Heart left ventricle (tissue), 16 donors: ENCODE measurements at regions not wholly inside any gene's neighbourhood (a gene's known extent, or its start where the extent isn't known, plus 50 kb on each side); places are given as distances from the start of the nearest gene placed in this dataset.
A peak's percentile ranks its signal among the peaks of the same experiment; 100 is the strongest.

Experiments used
- ATAC-seq, 4 donors: fragments of 200-7000 bp; cut with Tn5 transposase; one replicate each; pipeline ENCODE4 v1.9.1; 2020 to 2022; ENCODE audit warnings: moderate library complexity in 4 of 4, mild to moderate bottlenecking in 3 of 4, moderate number of reproducible peaks in 1 of 4
- DNase-seq, 5 donors: peaks; one replicate each; pipeline ENCODE4 v3.0.0-alpha.2; 2020
- H3K27ac ChIP-seq, 12 donors: fragments of 200-600 bp; sonication (generic) in 4 of 12; one replicate each; pipeline versions ENCODE4 v1.5.0 to v1.8.0; 2016 to 2022; ENCODE audit warnings: mild to moderate bottlenecking in 2 of 12
- H3K27me3 ChIP-seq, 9 donors: fragments of 200-600 bp; sonication (generic) in 2 of 9; one replicate each; pipeline versions ENCODE4 v1.5.1 to v1.8.0; 2016 to 2022; ENCODE audit warnings: mild to moderate bottlenecking in 3 of 9
- H3K36me3 ChIP-seq, 9 donors: fragments of 200-600 bp; sonication (generic) in 2 of 9; one replicate each; pipeline versions ENCODE4 v1.5.0 to v1.8.0; 2018 to 2022; ENCODE audit warnings: mild to moderate bottlenecking in 2 of 9
- H3K4me1 ChIP-seq, 12 donors: fragments of 200-600 bp; sonication (generic) in 4 of 12; one replicate each; pipeline versions ENCODE4 v1.5.0 to v1.8.0; 2016 to 2022; ENCODE audit warnings: mild to moderate bottlenecking in 3 of 12
- H3K4me3 ChIP-seq, 12 donors: fragments of 200-600 bp; sonication (generic) in 4 of 12; one replicate each; pipeline versions ENCODE4 v1.5.0 to v1.8.0; 2017 to 2022; ENCODE audit warnings: mild to moderate bottlenecking in 9 of 12, moderate library complexity in 4 of 12
- H3K9me3 ChIP-seq, 12 donors: fragments of 200-600 bp; sonication (generic) in 4 of 12; one replicate each; pipeline versions ENCODE4 v1.5.0 to v1.8.0; 2016 to 2022; ENCODE audit warnings: mild to moderate bottlenecking in 1 of 12
- CTCF ChIP-seq, 12 donors: fragments of 200-600 bp; sonication (generic) in 4 of 12; IDR thresholded peaks; one replicate each; pipeline versions ENCODE4 v1.5.0 to v1.8.0; 2018 to 2022; ENCODE audit warnings: antibody characterized with exemption in 12 of 12, mild to moderate bottlenecking in 5 of 12
- POLR2A ChIP-seq, 2 donors: fragments of 450-650 bp; IDR thresholded peaks; one replicate each; pipeline ENCODE4 v1.6.1; 2017; ENCODE audit warnings: antibody characterized with exemption in 2 of 2, mild to moderate bottlenecking in 2 of 2, moderate library complexity in 2 of 2
- WGBS, 4 donors: extraction: QIAGEN DNeasy Blood & Tissue Kit in 2 of 4; methylation state at CpG; one replicate each; pipeline versions ENCODE4 v1.1.5 to v1.1.7; 2013 to 2018; 5-methylcytosine and 5-hydroxymethylcytosine counted together
- intact Hi-C, 10 donors: fragments of 100-400 bp; cut with DNase I; formaldehyde crosslinking; loops; one replicate each; pipeline versions ENCODE4 v1.11.1 to v1.14.2; 2022
- donor health status: ischemic (EF 13 %, LVEDD 7.1; RV severe dilation, severe dysfunction).
- donor health status: healthy with polysubstance abuse.
- donor health status: DM: no; HTN: yes; CAD: no.
- donor health status: DM: no; HTN: no; CAD: no.
- donor health status: ischemic (EF 25% LVEDD 6.9; RV normal size, moderate dysfunction).
- donor health status: ischemic (EF 25% LVEDD 5.7; RV mildly dilated, moderate dysfunction).
- donor health status: healthy.
- donor health status: DM: yes; HTN: yes; CAD: no.
- donor health status: ischemic (EF 35%, LVEDD 5.7; RV mildly dilated, moderate dysfunction).
- donor health status: nonischemic (EF 11% LVEDD 7.7; RV severe dilation, severe dysfunction).
- donor health status: DM: yes; HTN: yes; CAD: no.
- donor health status: PGD.
- donor health status: ischemic (EF 29% LVEDD 5.4; RV normal size, mild dysfunction).
- donor health status: nonischemic (EF 23%, LVEDD 6.1; RV moderate dilation, normal function).

- H3K4me3 ChIP-seq = no peak overlapping the region
- ATAC-seq = no peak
- H3K9me3 ChIP-seq = no peaks in the 10 kb centered on the region
- intact Hi-C loops = no loop called here
- peaks cover 0 to 5% (median 0%) of the 10 kb centered on the region in 12 donors for H3K4me1 ChIP-seq
- H3K27me3 ChIP-seq = peaks cover 0 to 32% (median 6%) of the 10 kb centered on the region in 9 donors
- H3K36me3 ChIP-seq = no peaks in the 10 kb centered on the region
- TF ChIP-seq CTCF (IDR thresholded peaks at IDR 0.05) = peak in 1 of 12 donors; percentile 10
- no peak for TF ChIP-seq POLR2A (IDR thresholded peaks at IDR 0.05)
- WGBS, 4 donors = 63 to 73% (median 72%) methylated on average over 4 of the region's 4 CpGs
- H3K27ac ChIP-seq = no peak overlapping the region
- no peak for DNase-seq
These were observed 148.5 kb upstream of the SATB2 start for GRCh38 chr2:199606193-199606780.

DNA sequence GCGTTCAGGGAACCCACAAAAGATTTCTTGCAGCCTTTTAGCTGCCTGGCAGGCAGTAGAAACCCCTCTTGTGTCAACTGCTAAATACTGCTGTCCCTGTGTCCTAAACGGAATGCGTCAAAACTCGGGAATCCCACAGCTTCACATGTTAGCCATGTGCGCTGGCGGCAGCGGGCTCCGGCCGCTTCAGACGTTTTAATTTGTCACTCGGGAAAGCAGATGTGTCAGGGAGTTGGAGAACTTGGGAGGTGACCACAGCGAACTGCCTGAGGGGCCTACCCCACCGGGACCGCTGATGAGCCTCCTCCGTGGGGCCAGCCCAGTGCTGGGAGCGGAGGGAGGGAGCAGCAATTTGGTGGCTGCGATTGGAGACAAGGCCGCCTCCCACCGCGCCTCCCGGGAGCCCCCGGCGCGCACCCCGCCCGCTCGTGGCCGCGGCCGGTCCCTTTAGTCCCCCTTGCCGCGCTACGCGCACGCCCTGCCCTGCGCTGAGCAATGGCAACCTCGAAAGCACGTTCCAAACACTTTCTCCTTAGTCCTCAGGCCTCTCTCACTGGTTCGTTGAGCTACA is 146.1 kb upstream of the SATB2 start:
- intact Hi-C loops = loop anchor here in 1 of 10 donors (2.0 kb wide), 1 partner anchor 19 kb away; no protein-coding TSS in a partner anchor
- Histone ChIP-seq H3K36me3 (no peaks in the 10 kb centered on the region), H3K27ac (no peak overlapping the region), H3K27me3 (peaks cover 0 to 34% (median 6%) of the 10 kb centered on the region in 9 donors), H3K4me1 (peaks cover 0 to 5% (median 0%) of the 10 kb centered on the region in 12 donors), H3K4me3 (peak overlapping the region in 3 of 12 donors; percentile 6 to 24 (median 24)), H3K9me3 (no peaks in the 10 kb centered on the region)
- ATAC-seq (no peak), DNase-seq (no peak)
- TF ChIP-seq POLR2A (IDR thresholded peaks at IDR 0.05) (no peak), CTCF (IDR thresholded peaks at IDR 0.05) (no peak)
- WGBS, 4 donors = 16 to 24% (median 21%) methylated on average over 27 to 39 of the region's 39 CpGs

GRCh38 chr2:199602896-199603717 is 145.4 kb upstream of the SATB2 start:
- Histone ChIP-seq H3K27ac (no peak overlapping the region), H3K27me3 (peaks cover 0 to 34% (median 6%) of the 10 kb centered on the region in 9 donors), H3K36me3 (no peaks in the 10 kb centered on the region), H3K4me1 (peaks cover 0 to 5% (median 0%) of the 10 kb centered on the region in 12 donors), H3K4me3 (no peak overlapping the region), H3K9me3 (no peaks in the 10 kb centered on the region)
- WGBS, 4 donors = 82 to 90% (median 86%) methylated on average over 15 of the region's 15 CpGs
- TF ChIP-seq CTCF (IDR thresholded peaks at IDR 0.05) (no peak), POLR2A (IDR thresholded peaks at IDR 0.05) (no peak)
- intact Hi-C loops = no loop called here
- ATAC-seq (no peak), DNase-seq (no peak)

GRCh38 chr2:199602271-199602895 is 144.6 kb upstream of the SATB2 start:
- H3K27me3 ChIP-seq = peaks cover 0 to 34% (median 6%) of the 10 kb centered on the region in 9 donors
- intact Hi-C loops = no loop called here
- no peak for ATAC-seq

More at GRCh38 chr2:199602271-199602895, 144.6 kb upstream of the SATB2 start:
- Histone ChIP-seq H3K27ac (no peak overlapping the region), H3K36me3 (no peaks in the 10 kb centered on the region), H3K9me3 (no peaks in the 10 kb centered on the region), H3K4me1 (peaks cover 0 to 5% (median 0%) of the 10 kb centered on the region in 12 donors), H3K4me3 (no peak overlapping the region)
- 57 to 67% (median 61%) methylated on average over 6 of the region's 6 CpGs for WGBS, 4 donors
- DNase-seq = no peak
- no peak for TF ChIP-seq CTCF (IDR thresholded peaks at IDR 0.05)
- TF ChIP-seq POLR2A (IDR thresholded peaks at IDR 0.05) = no peak
